Endothelial cell of umbilical vein (primary cell): ENCODE measurements at regions not wholly inside any gene's neighbourhood (a gene's known extent, or its start where the extent isn't known, plus 50 kb on each side); places are given as distances from the start of the nearest gene placed in this dataset.

ENCODE experiments used
- CTCF ChIP-seq, 2 donors: IDR thresholded peaks; 1 replicate in 1 of 2; 2 replicates in 1 of 2; pipeline ENCODE4 v1.5.1; 2011; ENCODE audit warnings: low read length in 2 of 2, mild to moderate bottlenecking in 2 of 2, moderate library complexity in 2 of 2, control low read depth in 1 of 2, inconsistent platforms in 1 of 2, low read depth in 1 of 2; ENCODE audit not compliant: insufficient read depth in 1 of 2; ENCODE audit errors: extremely low read depth in 1 of 2
- EZH2 ChIP-seq: IDR thresholded peaks from 2 replicates; pipeline ENCODE4 v1.6.1; 2012; ENCODE audit warnings: borderline replicate concordance, low read depth, mild to moderate bottlenecking, moderate library complexity, low read length, inconsistent platforms; ENCODE audit not compliant: severe bottlenecking
- FOS ChIP-seq: IDR thresholded peaks from 2 replicates; pipeline ENCODE4 v1.6.1; 2011; ENCODE audit warnings: mild to moderate bottlenecking, low read length, moderate library complexity, borderline replicate concordance; ENCODE audit not compliant: insufficient read depth
- GATA2 ChIP-seq: IDR thresholded peaks from 2 replicates; pipeline ENCODE4 v1.7.0; 2011; ENCODE audit warnings: low read depth, mild to moderate bottlenecking, moderate library complexity, mixed read lengths, low read length; ENCODE audit not compliant: insufficient read length, insufficient read depth
- MYC ChIP-seq: IDR thresholded peaks from one replicate; pipeline ENCODE4 v1.6.1; 2011; ENCODE audit warnings: mild to moderate bottlenecking, low read depth, low read length
- POLR2A ChIP-seq: IDR thresholded peaks from 2 replicates; pipeline ENCODE4 v1.6.1; 2012; ENCODE audit warnings: low read depth, mild to moderate bottlenecking, control low read depth, low read length
- POLR2AphosphoS5 ChIP-seq: IDR thresholded peaks from 2 replicates; pipeline ENCODE4 v1.6.1; 2012; ENCODE audit warnings: low read depth, mild to moderate bottlenecking, control low read depth, low read length, moderate library complexity; ENCODE audit not compliant: insufficient read depth

GRCh38 chr13:61146571-61146970, 269.1 kb downstream of the PCDH20 start:
- TF ChIP-seq CTCF (IDR thresholded peaks at IDR 0.05; ENCODE audit: extremely low read depth in 1 of 2, insufficient read depth in 1 of 2, low read depth in 1 of 2, low read length in 2 of 2), result no peak
- no peak for TF ChIP-seq EZH2
- no peak for TF ChIP-seq GATA2
- no peak for TF ChIP-seq FOS
- no peak for TF ChIP-seq POLR2A
- no peak for TF ChIP-seq POLR2AphosphoS5
- no peak for TF ChIP-seq MYC
